ENCODE measurements at regions not wholly inside any gene's neighbourhood (a gene's known extent, or its start where the extent isn't known, plus 50 kb on each side); places are given as distances from the start of the nearest gene placed in this dataset.
A peak's percentile ranks its signal among the peaks of the same experiment; 100 is the strongest.
"Not testable (repeated sequence)": the region's sequence is repeated elsewhere in the genome, so short reads cannot be mapped to it uniquely, and the experiment has no call there.

GRCh38 chr13:112174476-112175110, 107.6 kb downstream of the SOX1 start:
- DNase-seq (ENCODE audit: low read depth): peak; percentile 77

- no peak for DNase-seq (ENCODE audit: low read depth)
Measured at GRCh38 chr13:112175162-112176075, 108.5 kb downstream of the SOX1 start.

- DNase-seq (ENCODE audit: low read depth): not testable (repeated sequence)
Measured at GRCh38 chr13:112176141-112177119, 109.5 kb downstream of the SOX1 start.

GRCh38 chr13:112177450-112178288, 110.7 kb downstream of the SOX1 start:
- no peak for DNase-seq (ENCODE audit: low read depth)

- DNase-seq (ENCODE audit: low read depth): no peak
Measured at GRCh38 chr13:112178769-112179168, 111.8 kb downstream of the SOX1 start.

GRCh38 chr13:112179421-112179820, 112.5 kb downstream of the SOX1 start:
- DNase-seq (ENCODE audit: low read depth): no peak

GRCh38 chr13:112179995-112180394, 113.0 kb downstream of the SOX1 start:
- DNase-seq (ENCODE audit: low read depth): no peak

GRCh38 chr13:112181336-112182067, 114.6 kb downstream of the SOX1 start:
- DNase-seq (ENCODE audit: low read depth): no peak

- no peak for DNase-seq (ENCODE audit: low read depth)
Measured at GRCh38 chr13:112182251-112182650, 115.3 kb downstream of the SOX1 start.

GRCh38 chr13:112182846-112183531, 116.0 kb downstream of the SOX1 start:
- DNase-seq (ENCODE audit: low read depth): no peak

- no peak for DNase-seq (ENCODE audit: low read depth)
Measured at GRCh38 chr13:112183532-112184090, 116.7 kb downstream of the SOX1 start.

- DNase-seq (ENCODE audit: low read depth): no peak
Measured at GRCh38 chr13:112184261-112184660, 117.3 kb downstream of the SOX1 start.

GRCh38 chr13:112184851-112185371, 118.0 kb downstream of the SOX1 start:
- DNase-seq (ENCODE audit: low read depth): no peak

GRCh38 chr13:112185466-112185865, 118.5 kb downstream of the SOX1 start:
- DNase-seq (ENCODE audit: low read depth): no peak

- DNase-seq (ENCODE audit: low read depth): no peak
Measured at GRCh38 chr13:112186091-112186490, 119.1 kb downstream of the SOX1 start.

GRCh38 chr13:112187527-112188297, 120.8 kb downstream of the SOX1 start:
- no peak for DNase-seq (ENCODE audit: low read depth)

GRCh38 chr13:112188298-112188610, 121.3 kb downstream of the SOX1 start:
- DNase-seq (ENCODE audit: low read depth): no peak

GRCh38 chr13:112193463-112194166, 126.7 kb downstream of the SOX1 start:
- DNase-seq (ENCODE audit: low read depth): no peak
